GM10266 (cell line): ENCODE measurements at regions not wholly inside any gene's neighbourhood (a gene's known extent, or its start where the extent isn't known, plus 50 kb on each side); places are given as distances from the start of the nearest gene placed in this dataset.

Experiments
- DNase-seq: peaks from one replicate; pipeline ENCODE4 v3.0.0; 2012; ENCODE audit errors: extremely low spot score
- CTCF ChIP-seq: IDR thresholded peaks from 2 replicates; pipeline ENCODE4 v1.5.1; 2012; ENCODE audit warnings: mild to moderate bottlenecking, low read depth; ENCODE audit not compliant: control insufficient read depth, insufficient read depth; ENCODE audit errors: missing control alignments

GRCh38 chr4:132827522-132827921 is 321.6 kb upstream of the PCDH10 start:
- no peak for DNase-seq
- no peak for TF ChIP-seq CTCF

- no peak for DNase-seq
- TF ChIP-seq CTCF = no peak
These were observed 310.9 kb upstream of the PCDH10 start for GRCh38 chr4:132838244-132838643.

DNA sequence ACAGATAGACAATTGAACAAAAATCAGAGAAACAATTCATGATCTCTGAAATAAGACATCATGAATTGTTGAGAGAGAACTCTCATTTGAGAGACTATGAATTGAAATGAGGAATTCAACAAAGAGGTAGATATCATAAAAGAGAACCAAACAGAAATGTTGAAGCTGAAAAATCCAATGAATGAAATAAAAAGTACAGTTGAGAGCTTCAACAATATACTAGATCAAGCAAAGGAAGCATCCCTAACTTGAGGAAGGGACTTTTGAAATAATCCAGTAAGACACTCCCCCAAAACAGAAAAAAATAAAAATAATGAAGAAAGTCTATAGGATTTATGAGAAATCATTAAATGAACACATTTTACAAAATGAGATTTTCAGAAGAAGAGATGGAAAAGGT is 310.0 kb upstream of the PCDH10 start:
- no peak for DNase-seq

DNA sequence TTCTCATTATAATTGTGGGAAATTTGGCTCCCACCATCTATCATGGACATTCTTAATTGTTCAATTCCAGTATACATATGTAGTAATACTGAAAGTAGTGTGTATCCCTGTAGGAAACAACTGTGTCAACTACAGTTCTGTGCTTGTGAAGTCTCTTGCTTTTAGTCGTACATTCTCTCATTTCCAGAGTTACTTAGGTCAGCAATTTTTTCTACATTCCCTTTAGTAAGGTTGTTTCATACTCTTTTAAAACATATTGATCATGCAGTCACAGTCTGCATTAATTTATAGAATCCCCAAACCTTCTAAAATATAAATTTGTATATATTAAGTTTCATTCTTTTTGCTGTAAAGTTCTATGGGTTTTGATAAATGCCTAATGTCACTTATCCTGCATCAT is 289.2 kb upstream of the PCDH10 start:
- no peak for TF ChIP-seq CTCF

More for the DNA sequence above, 310.0 kb upstream of the PCDH10 start:
- TF ChIP-seq CTCF = no peak

DNA sequence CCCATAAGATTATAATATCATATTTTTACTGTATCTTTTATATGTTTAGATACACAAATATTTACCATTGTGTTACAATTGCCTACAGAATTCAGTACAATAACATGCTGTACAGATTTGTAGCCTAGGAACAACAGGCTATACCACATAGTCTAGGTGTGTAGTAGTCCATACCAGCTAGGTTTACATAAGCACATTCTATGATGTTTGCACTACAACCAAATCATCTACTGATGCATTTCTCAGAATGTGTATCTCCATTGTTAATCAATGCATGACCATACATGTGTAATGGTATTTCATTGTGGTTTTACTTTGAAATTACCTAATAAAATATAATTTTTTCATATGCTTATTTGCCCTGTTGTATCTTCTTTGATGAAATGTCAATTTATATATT is 288.1 kb upstream of the PCDH10 start:
- DNase-seq = no peak
- no peak for TF ChIP-seq CTCF

More for the DNA sequence above, 289.2 kb upstream of the PCDH10 start:
- no peak for DNase-seq

DNA sequence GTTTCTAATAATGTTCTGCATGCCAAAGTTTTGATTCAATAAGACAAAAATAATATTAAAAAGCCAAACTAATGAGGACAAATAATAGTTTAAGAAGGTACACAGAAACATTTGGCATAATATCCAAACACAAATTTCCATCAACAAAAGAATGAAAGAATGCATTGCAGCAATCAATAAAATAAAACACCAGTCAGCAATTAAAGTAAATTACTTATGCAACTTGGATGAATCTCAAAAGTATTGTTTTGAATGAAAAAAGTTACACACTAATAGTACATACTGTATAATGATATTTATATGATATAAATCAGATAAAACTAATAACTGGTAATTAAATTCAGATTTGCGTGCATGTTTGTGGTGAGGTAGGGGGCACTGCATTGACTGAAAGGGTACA is 285.5 kb upstream of the PCDH10 start:
- no peak for DNase-seq
- no peak for TF ChIP-seq CTCF

- no peak for DNase-seq
- TF ChIP-seq CTCF = no peak
These were observed 283.6 kb upstream of the PCDH10 start for GRCh38 chr4:132865458-132865857.
